ENCODE measurements at regions not wholly inside any gene's neighbourhood (a gene's known extent, or its start where the extent isn't known, plus 50 kb on each side); places are given as distances from the start of the nearest gene placed in this dataset.
"Not testable (repeated sequence)": the region's sequence is repeated elsewhere in the genome, so short reads cannot be mapped to it uniquely, and the experiment has no call there.

DNA sequence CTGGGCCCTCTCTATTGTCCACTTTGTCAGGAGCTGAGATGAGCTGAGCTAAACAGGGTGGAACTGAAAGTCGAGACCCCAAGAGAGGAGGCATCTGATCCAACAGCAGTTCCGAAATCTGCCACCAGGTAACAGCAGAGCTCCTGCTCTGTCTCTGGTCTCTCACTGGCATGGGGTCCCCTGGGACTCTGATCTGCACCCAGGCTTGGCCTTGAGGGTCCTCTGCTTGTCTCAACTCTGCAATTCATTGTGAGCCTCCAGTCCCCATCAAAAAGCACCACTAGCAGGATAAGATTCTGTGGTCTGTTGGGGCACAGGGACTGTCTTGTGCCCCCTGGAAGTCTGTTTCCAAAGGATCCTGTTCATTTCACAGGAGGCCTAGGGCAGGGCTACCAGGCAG, 62.5 kb upstream of the TOP1 start:
- peak; percentile 50 for ATAC-seq
- H3K27ac Mint-ChIP-seq, result no peak overlapping the region
- peaks cover 10% of the 10 kb centered on the region for H3K4me1 Mint-ChIP-seq
- no peaks in the 10 kb centered on the region for H3K36me3 Mint-ChIP-seq
- no peaks in the 10 kb centered on the region for H3K9me3 Mint-ChIP-seq
- no peak overlapping the region for H3K4me3 Mint-ChIP-seq
- H3K27me3 Mint-ChIP-seq, result no peaks in the 10 kb centered on the region

DNA sequence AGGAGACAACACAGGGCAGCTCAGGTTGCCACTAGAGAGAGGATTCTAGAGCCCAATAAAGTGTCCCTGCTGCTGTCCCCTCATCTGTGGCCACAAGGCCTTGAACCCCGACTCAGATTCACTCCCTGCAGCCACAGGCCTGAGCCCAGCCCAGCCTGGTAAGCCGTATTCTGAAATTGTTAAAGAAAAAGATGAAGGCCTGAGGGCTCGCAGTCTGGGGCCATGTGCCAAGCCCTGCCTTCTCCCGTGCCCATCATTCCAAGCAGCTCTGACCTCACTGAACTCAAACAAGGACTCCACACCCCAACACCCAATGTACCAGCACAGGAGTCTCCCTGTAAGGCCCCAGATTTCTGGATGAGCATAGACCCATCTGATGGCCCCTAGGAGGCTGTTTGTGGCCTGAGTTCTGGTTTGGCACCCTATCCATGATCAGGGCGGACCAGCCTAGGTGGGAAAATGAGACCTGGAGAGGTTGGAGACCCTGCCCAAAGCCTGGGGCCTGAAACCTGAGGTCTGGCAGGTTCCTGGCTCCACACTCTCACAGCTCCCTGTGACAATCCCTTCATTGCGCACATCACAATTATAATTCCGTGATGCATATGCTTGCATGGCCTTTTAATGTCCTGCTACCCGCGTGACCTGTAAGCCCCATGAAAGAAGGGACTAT, 62.0 kb upstream of the TOP1 start:
- Mint-ChIP-seq H3K27me3 (no peaks in the 10 kb centered on the region), H3K27ac (no peak overlapping the region), H3K9me3 (no peaks in the 10 kb centered on the region), H3K4me1 (peaks cover 10% of the 10 kb centered on the region), H3K36me3 (no peaks in the 10 kb centered on the region), H3K4me3 (no peak overlapping the region)
- ATAC-seq, result no peak

DNA sequence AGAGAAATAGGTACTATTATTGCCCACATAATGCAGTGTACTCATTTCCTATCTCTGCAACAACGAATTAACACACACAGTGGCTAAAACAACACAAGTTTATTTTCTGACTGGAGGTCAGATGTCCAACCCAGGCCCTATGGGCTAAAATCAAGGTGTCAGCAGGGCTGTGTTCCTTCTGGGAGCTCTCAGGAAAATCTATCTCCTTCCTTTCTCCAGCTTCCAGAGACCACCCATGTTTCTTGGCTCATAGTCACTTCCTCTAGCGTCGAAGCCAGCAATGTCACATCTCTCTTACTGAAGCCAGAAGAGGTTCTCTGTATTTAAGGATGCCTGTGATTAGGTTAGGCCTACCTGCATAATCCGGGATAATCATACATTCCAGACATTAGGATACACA, 60.9 kb upstream of the TOP1 start:
- Mint-ChIP-seq H3K4me3 (no peak overlapping the region), H3K9me3 (no peaks in the 10 kb centered on the region), H3K27ac (no peak overlapping the region), H3K36me3 (no peaks in the 10 kb centered on the region), H3K4me1 (peaks cover 10% of the 10 kb centered on the region), H3K27me3 (no peaks in the 10 kb centered on the region)
- no peak for ATAC-seq

DNA sequence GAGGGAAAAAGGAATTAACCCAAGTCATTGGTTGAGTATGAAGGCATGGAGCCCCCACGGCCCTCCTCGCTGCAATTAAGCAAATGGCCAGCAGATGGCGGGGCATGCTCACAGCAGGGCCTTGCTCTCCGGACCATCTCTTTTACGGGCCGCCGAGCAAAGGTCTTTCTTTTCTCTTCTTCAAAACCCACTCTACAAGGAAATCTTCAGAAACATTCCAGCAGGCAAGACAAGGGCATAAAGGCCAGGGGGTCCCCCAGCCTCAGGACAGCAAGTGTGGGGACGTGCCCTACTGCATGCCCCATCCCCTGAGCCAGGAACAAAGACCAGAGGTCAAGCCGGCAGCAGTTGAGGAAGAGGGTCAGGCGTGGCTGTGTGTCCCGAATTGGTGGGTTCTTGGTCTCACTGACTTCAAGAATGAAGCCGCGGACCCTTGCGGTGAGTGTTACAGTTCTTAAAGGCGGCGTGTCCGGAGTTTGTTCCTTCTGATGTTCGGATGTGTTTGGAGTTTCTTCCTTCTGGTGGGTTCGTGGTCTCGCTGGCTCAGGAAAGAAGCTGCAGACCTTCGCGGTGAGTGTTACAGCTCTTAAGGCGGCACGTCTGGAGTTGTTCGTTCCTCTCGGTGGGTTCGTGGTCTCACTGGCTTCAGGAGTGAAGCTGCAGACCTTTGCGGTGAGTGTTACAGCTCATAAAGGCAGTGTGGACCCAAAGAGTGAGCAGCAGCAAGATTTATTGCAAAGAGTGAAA, 59.6 kb upstream of the TOP1 start:
- H3K27ac Mint-ChIP-seq, result peak overlapping the region; percentile 82
- not testable (repeated sequence) for H3K36me3 Mint-ChIP-seq, H3K9me3 Mint-ChIP-seq, H3K27me3 Mint-ChIP-seq
- H3K4me1 Mint-ChIP-seq, result peaks cover 10% of the 10 kb centered on the region
- ATAC-seq, result peak; percentile 90
- peak overlapping the region; percentile 86 for H3K4me3 Mint-ChIP-seq

DNA sequence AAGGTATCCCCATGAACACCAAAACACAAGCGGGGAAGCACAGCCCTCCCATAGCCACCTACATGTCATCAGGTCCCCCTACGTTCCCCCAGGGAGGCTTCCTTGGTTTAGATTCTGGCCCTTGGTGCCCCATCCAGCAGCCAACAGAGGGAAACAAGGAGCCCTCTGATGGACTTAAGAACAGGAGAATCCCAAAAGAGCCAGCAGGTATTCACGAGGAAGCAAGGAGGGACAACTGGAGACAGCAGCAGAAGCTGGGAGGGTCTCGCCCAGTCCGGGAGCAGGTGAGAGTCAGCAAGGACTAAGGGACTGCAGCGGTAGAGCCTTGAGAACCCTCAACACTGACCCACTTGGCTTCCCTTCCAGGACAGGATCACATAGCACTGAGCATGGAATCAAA, 58.4 kb upstream of the TOP1 start:
- no peaks in the 10 kb centered on the region for H3K36me3 Mint-ChIP-seq
- no peak overlapping the region for H3K27ac Mint-ChIP-seq
- H3K9me3 Mint-ChIP-seq, result no peaks in the 10 kb centered on the region
- peak overlapping the region; percentile 43 for H3K4me3 Mint-ChIP-seq
- no peak for ATAC-seq
- peaks cover 10% of the 10 kb centered on the region for H3K4me1 Mint-ChIP-seq
- H3K27me3 Mint-ChIP-seq, result no peaks in the 10 kb centered on the region

DNA sequence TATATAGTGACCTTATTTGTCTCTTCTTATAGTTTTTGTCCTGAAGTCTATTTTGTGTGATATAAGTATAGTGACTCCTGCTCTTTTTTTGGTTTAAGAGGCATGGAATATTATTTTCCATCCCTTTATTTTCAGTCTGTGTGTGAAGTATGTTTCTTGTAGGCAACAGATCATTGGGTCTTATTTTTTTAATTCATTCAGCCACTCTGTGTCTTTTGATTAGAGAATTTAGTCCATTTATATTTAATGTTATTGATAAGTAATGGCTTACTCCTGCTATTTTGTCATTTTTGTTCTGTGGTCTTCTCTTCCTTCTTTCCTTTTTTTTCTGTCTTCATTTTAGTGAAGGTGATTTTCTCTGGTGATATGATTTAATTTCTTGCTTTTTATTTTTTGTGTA, 51.4 kb upstream of the TOP1 start:
- Mint-ChIP-seq H3K9me3 (peaks cover 14% of the 10 kb centered on the region), H3K36me3 (peaks cover 26% of the 10 kb centered on the region), H3K4me3 (no peak overlapping the region), H3K4me1 (peaks cover 7% of the 10 kb centered on the region), H3K27ac (no peak overlapping the region), H3K27me3 (no peaks in the 10 kb centered on the region)
- ATAC-seq, result no peak

DNA sequence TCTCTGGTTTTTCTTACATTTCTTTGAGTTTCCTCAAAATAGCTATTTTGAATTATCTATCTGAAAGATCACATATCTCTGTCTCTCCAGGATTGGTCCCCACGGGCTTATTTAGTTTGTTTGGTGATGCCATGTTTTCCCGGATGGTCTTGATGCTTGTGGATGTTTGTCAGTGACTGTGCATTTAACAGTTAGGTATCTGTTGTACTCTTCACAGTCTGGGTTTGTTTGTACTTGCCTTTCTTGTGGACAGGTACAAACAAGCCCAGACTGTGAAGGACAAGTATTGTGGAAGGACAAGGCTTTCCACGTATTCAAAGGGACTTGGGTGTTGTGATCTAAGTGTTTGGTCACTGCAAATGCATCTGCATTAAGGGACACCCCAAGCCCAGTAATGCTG, 49.9 kb upstream of the TOP1 start:
- ATAC-seq, result no peak
- Mint-ChIP-seq H3K4me3 (no peak overlapping the region), H3K36me3 (peaks cover 26% of the 10 kb centered on the region), H3K4me1 (peaks cover 15% of the 10 kb centered on the region), H3K27ac (no peak overlapping the region), H3K27me3 (no peaks in the 10 kb centered on the region), H3K9me3 (peaks cover 14% of the 10 kb centered on the region)
